Stimulated activated naive CD8-positive, alpha-beta T cell treated with anti-CD3 and anti-CD28 coated beads, Interleukin-15, amount 100 ng/mL, for 72 hours (primary cell): ENCODE measurements at regions not wholly inside any gene's neighbourhood (a gene's known extent, or its start where the extent isn't known, plus 50 kb on each side); places are given as distances from the start of the nearest gene placed in this dataset.

Experiments used
- ATAC-seq: fragments of 150-1000 bp; cut with Tn5 transposase; 2 replicates; pipeline ENCODE4 v1.10.0; 2021; ENCODE audit warnings: mild to moderate bottlenecking, moderate library complexity
- DNase-seq, 2 donors: peaks; one replicate each; pipeline ENCODE4 v3.0.0; 2021 to 2022
- H3K27ac Mint-ChIP-seq, 2 donors: one replicate each; pipeline ENCODE4 v1.8.0; 2022; ENCODE audit warnings: mild to moderate bottlenecking in 2 of 2, mixed read lengths in 2 of 2, moderate library complexity in 2 of 2
- H3K27me3 Mint-ChIP-seq: one replicate; pipeline ENCODE4 v1.8.0; 2022; ENCODE audit warnings: mixed read lengths
- H3K4me1 Mint-ChIP-seq: one replicate; pipeline ENCODE4 v1.8.0; 2022; ENCODE audit warnings: mild to moderate bottlenecking, mixed read lengths
- H3K4me3 Mint-ChIP-seq, 2 donors: one replicate each; pipeline ENCODE4 v1.8.0; 2022; ENCODE audit warnings: mild to moderate bottlenecking in 2 of 2, mixed read lengths in 2 of 2, moderate library complexity in 1 of 2
- H3K9me3 Mint-ChIP-seq, 2 donors: one replicate each; pipeline ENCODE4 v1.8.0; 2022; ENCODE audit warnings: mixed read lengths in 2 of 2

GRCh38 chr4:165631208-165631894 lies 241.7 kb upstream of the TLL1 start:
- Mint-ChIP-seq H3K4me3 (no peak overlapping the region), H3K9me3 (no peaks in the 10 kb centered on the region), H3K27ac (no peak overlapping the region), H3K4me1 (no peaks in the 10 kb centered on the region), H3K27me3 (no peaks in the 10 kb centered on the region)
- DNase-seq (no peak), ATAC-seq (no peak)

- Mint-ChIP-seq H3K4me1 (no peaks in the 10 kb centered on the region), H3K27ac (no peak overlapping the region)
- no peak for ATAC-seq
Measured at GRCh38 chr4:165631912-165632311, 241.1 kb upstream of the TLL1 start.

DNA sequence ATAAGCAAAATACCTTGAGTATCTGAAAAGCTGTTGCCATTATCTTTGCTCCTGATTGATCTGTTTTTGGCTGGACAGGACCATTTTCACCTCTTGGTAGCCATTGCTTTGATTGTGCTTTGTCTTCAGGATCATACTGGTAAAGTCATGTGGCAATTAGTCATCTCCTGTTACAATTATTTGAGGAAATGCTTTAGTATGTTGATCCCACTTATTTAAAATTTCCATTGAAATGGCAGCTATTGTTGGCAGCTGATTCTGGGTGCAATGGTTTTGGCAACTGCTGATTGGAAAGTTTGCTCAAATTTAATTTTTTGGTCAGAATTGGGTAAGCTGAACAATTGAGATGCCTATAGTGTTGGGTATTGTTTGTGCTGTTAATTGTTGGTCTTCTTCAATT lies 238.3 kb upstream of the TLL1 start:
- no peaks in the 10 kb centered on the region for H3K9me3 Mint-ChIP-seq
- no peak overlapping the region for H3K4me3 Mint-ChIP-seq
- no peaks in the 10 kb centered on the region for H3K27me3 Mint-ChIP-seq
- ATAC-seq (no peak), DNase-seq (no peak)
- H3K27ac Mint-ChIP-seq: no peak overlapping the region
- no peaks in the 10 kb centered on the region for H3K4me1 Mint-ChIP-seq

More at GRCh38 chr4:165631912-165632311, 241.1 kb upstream of the TLL1 start:
- DNase-seq: no peak
- Mint-ChIP-seq H3K9me3 (no peaks in the 10 kb centered on the region), H3K27me3 (no peaks in the 10 kb centered on the region), H3K4me3 (no peak overlapping the region)

- Mint-ChIP-seq H3K9me3 (no peaks in the 10 kb centered on the region), H3K27me3 (no peaks in the 10 kb centered on the region), H3K4me1 (no peaks in the 10 kb centered on the region), H3K27ac (no peak overlapping the region), H3K4me3 (no peak overlapping the region)
- DNase-seq (no peak), ATAC-seq (no peak)
Measured at GRCh38 chr4:165635381-165635780, 237.7 kb upstream of the TLL1 start.

GRCh38 chr4:165635951-165636350 lies 237.1 kb upstream of the TLL1 start:
- DNase-seq (no peak), ATAC-seq (no peak)
- H3K4me1 Mint-ChIP-seq: no peaks in the 10 kb centered on the region
- H3K4me3 Mint-ChIP-seq: no peak overlapping the region
- no peak overlapping the region for H3K27ac Mint-ChIP-seq
- no peaks in the 10 kb centered on the region for H3K9me3 Mint-ChIP-seq
- no peaks in the 10 kb centered on the region for H3K27me3 Mint-ChIP-seq

DNA sequence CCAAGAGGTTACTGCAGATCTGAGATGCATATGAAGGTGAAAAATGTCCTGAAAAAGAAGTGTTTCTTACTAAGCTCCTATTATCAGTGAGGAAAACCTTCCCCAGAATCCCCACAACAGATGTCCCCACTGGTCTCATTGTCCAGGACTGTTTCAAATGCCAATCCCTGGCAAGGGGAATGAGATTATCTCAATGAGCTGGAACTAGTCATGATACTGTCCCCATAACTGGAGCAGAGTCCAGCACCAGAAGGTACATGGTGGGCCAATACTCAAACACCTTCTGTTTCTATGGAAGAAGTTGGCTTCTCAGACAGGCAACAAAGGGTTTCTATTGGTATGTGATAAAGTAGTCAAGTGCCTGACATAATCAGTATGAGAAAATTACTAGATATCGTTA lies 221.1 kb upstream of the TLL1 start:
- Mint-ChIP-seq H3K27ac (no peak overlapping the region), H3K4me3 (no peak overlapping the region), H3K9me3 (no peaks in the 10 kb centered on the region), H3K27me3 (no peaks in the 10 kb centered on the region), H3K4me1 (no peaks in the 10 kb centered on the region)
- ATAC-seq (no peak), DNase-seq (no peak)

- H3K27ac Mint-ChIP-seq: no peak overlapping the region
- H3K4me1 Mint-ChIP-seq: no peaks in the 10 kb centered on the region
- no peak for ATAC-seq
- H3K9me3 Mint-ChIP-seq: no peaks in the 10 kb centered on the region
- DNase-seq: no peak
- no peak overlapping the region for H3K4me3 Mint-ChIP-seq
- no peaks in the 10 kb centered on the region for H3K27me3 Mint-ChIP-seq
Measured at GRCh38 chr4:165654556-165654955, 218.5 kb upstream of the TLL1 start.

DNA sequence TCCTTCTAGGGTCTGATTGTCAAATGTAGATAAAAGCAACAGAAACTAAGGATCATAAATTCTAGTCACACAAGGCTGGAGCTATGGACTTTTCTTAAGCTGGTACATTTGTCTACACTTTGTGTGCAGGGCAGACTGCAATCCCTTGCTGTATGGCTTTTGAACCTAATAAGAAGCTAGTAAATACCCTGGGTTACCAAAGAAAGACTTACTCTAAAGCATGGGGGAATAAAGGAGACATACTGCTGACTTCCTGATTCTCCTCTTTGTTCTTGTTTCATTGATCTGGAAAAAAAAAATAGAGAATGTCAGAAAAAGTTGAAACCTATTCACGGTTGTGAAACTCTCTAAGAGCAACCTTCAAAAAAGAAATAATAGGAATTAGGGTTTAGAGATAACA lies 216.6 kb upstream of the TLL1 start:
- ATAC-seq: no peak
- H3K4me1 Mint-ChIP-seq: no peaks in the 10 kb centered on the region
- H3K9me3 Mint-ChIP-seq: no peaks in the 10 kb centered on the region
- H3K27ac Mint-ChIP-seq: no peak overlapping the region
- no peak for DNase-seq
- no peak overlapping the region for H3K4me3 Mint-ChIP-seq
- H3K27me3 Mint-ChIP-seq: no peaks in the 10 kb centered on the region

- Mint-ChIP-seq H3K4me1 (no peaks in the 10 kb centered on the region), H3K27me3 (no peaks in the 10 kb centered on the region), H3K4me3 (no peak overlapping the region), H3K27ac (no peak overlapping the region), H3K9me3 (no peaks in the 10 kb centered on the region)
- DNase-seq (no peak), ATAC-seq (no peak)
Measured at GRCh38 chr4:165656829-165657490, 216.1 kb upstream of the TLL1 start.

DNA sequence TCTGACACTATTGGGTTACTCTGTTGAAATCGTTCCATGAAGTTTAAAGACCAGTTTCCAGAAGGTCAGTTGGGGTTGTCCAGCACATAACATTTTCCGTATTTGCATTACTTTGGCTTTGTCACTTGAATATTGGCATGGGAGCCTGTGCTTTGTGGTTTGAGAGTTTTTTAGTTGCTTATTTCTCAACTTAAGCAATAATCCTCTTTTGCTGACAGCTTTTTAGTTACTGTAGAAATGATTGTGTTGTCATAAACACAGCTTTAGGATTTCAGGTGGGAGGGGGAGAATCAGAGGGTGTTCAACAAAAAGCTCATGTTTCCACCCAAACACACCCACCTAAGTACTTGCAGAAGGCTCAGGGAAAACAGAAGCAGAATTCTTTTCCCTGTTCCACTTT lies 210.7 kb upstream of the TLL1 start:
- no peak overlapping the region for H3K27ac Mint-ChIP-seq
- DNase-seq (no peak), ATAC-seq (no peak)
- H3K4me1 Mint-ChIP-seq: no peaks in the 10 kb centered on the region
- no peak overlapping the region for H3K4me3 Mint-ChIP-seq
- no peaks in the 10 kb centered on the region for H3K27me3 Mint-ChIP-seq
- no peaks in the 10 kb centered on the region for H3K9me3 Mint-ChIP-seq

GRCh38 chr4:165663411-165663810 lies 209.6 kb upstream of the TLL1 start:
- H3K27me3 Mint-ChIP-seq: no peaks in the 10 kb centered on the region
- H3K9me3 Mint-ChIP-seq: no peaks in the 10 kb centered on the region
- H3K4me3 Mint-ChIP-seq: no peak overlapping the region
- H3K27ac Mint-ChIP-seq: no peak overlapping the region
- DNase-seq (no peak), ATAC-seq (no peak)
- no peaks in the 10 kb centered on the region for H3K4me1 Mint-ChIP-seq

- no peak overlapping the region for H3K27ac Mint-ChIP-seq
- DNase-seq (no peak), ATAC-seq (no peak)
- no peaks in the 10 kb centered on the region for H3K4me1 Mint-ChIP-seq
- H3K9me3 Mint-ChIP-seq: no peaks in the 10 kb centered on the region
- H3K27me3 Mint-ChIP-seq: no peaks in the 10 kb centered on the region
- no peak overlapping the region for H3K4me3 Mint-ChIP-seq
Measured at GRCh38 chr4:165666836-165667235, 206.2 kb upstream of the TLL1 start.

DNA sequence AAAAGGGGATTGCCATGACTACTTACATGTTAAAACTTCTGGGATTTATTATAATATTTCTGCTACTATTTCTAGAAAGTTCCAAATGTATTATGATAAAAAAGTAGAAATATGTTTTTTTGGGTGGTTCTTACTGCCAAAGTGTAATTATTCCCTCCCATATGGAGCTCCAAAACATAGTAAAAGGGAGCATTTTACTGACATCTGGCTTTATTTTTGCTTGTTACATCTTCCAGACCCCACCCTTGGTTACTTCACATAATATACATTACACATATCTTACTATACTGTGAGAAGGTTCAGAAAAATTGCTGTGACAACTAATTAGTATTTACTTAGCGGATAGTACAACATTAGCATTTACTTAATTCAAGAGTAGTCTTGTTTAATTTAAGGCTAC lies 205.1 kb upstream of the TLL1 start:
- no peak for ATAC-seq
- Mint-ChIP-seq H3K4me1 (no peaks in the 10 kb centered on the region), H3K4me3 (no peak overlapping the region), H3K27ac (no peak overlapping the region), H3K9me3 (no peaks in the 10 kb centered on the region), H3K27me3 (no peaks in the 10 kb centered on the region)
- no peak for DNase-seq

- ATAC-seq (no peak), DNase-seq (no peak)
- Mint-ChIP-seq H3K27ac (no peak overlapping the region), H3K4me3 (no peak overlapping the region), H3K9me3 (no peaks in the 10 kb centered on the region), H3K4me1 (no peaks in the 10 kb centered on the region), H3K27me3 (no peaks in the 10 kb centered on the region)
Measured at GRCh38 chr4:165668694-165669093, 204.3 kb upstream of the TLL1 start.

- no peak for ATAC-seq
- H3K9me3 Mint-ChIP-seq: peaks cover 0 to 4% of the 10 kb centered on the region in 2 donors
Measured at GRCh38 chr4:165677081-165677480, 196.0 kb upstream of the TLL1 start.

DNA sequence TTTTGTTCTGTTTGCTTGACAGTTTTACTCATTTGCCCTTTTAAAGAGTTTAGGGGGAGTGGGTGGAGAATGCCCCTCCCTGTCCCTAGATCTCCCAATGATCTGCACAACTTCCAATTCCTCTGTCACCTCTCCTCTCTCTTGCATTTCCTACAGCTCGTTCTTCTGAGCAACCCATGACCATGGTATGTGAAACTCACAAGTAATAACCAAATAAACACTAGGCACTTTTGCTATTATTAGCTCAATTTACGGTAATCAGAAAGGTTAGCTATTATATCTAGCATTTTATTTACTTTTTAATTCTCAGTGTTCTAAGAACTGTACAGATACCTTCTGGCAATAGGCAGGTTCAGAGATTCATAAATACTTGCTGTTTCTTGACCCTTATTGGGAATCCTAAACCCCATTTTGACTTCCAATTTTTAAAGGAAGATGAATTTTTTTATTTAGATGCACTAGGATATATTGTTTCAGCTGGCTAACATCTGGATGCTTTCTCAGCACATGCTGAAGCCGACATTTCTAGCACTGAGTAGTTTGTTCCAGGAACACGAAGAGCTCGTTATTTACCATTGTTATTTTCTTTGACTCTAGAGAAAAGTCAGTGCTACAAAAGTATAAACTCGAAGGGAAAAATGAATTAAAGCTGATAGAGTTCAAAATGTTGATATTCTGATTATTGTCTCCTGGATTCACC lies 194.7 kb upstream of the TLL1 start:
- DNase-seq (no peak), ATAC-seq (no peak)
- peaks cover 0 to 4% of the 10 kb centered on the region in 2 donors for H3K9me3 Mint-ChIP-seq
- H3K4me3 Mint-ChIP-seq: no peak overlapping the region
- no peaks in the 10 kb centered on the region for H3K27me3 Mint-ChIP-seq
- H3K27ac Mint-ChIP-seq: no peak overlapping the region
- H3K4me1 Mint-ChIP-seq: no peaks in the 10 kb centered on the region

More at GRCh38 chr4:165677081-165677480, 196.0 kb upstream of the TLL1 start:
- H3K27me3 Mint-ChIP-seq: no peaks in the 10 kb centered on the region
- H3K4me3 Mint-ChIP-seq: no peak overlapping the region
- H3K27ac Mint-ChIP-seq: no peak overlapping the region
- no peaks in the 10 kb centered on the region for H3K4me1 Mint-ChIP-seq
- DNase-seq: no peak
